OCI-LY7 (cell line): ENCODE measurements at regions not wholly inside any gene's neighbourhood (a gene's known extent, or its start where the extent isn't known, plus 50 kb on each side); places are given as distances from the start of the nearest gene placed in this dataset.

ENCODE experiments used
- BruUV-seq: library from RNA; stranded (reverse); fragments of 400-500 nt; replicated peaks from 2 replicates; lab custom pipeline; 2021; lab: Mats Ljungman, UMichigan
- CTCF ChIA-PET: fragments of 300-600 bp; sonication (Branson Sonifier 250); formaldehyde crosslinking; loops from one replicate; lab custom pipeline; 2022; ENCODE audit warnings: antibody characterized with exemption; ENCODE audit not compliant: unreplicated experiment; lab: Charles Lee
- POLR2A ChIA-PET: fragments of 300-600 bp; sonication (Branson Sonifier 250); formaldehyde crosslinking; loops from one replicate; lab custom pipeline; 2022; ENCODE audit warnings: antibody characterized with exemption; lab: Charles Lee
- DNase-seq: peaks from one replicate; pipeline ENCODE4 v3.0.0-alpha.2; 2015; ENCODE audit warnings: low spot score
- H2AFZ ChIP-seq: fragments of 200-600 bp; sonication (generic), shearing (Covaris generic); 2 replicates; pipeline ENCODE4 v1.6.1; 2014; ENCODE audit warnings: mild to moderate bottlenecking, antibody characterized with exemption, low read length, moderate library complexity
- H3K27ac ChIP-seq: fragments of 200-600 bp; sonication (generic); 2 replicates; pipeline ENCODE4 v1.5.1; 2014; ENCODE audit warnings: mixed run types, low read depth, mild to moderate bottlenecking, moderate library complexity, low read length, inconsistent platforms; ENCODE audit not compliant: poor library complexity, severe bottlenecking
- H3K36me3 ChIP-seq: fragments of 200-600 bp; sonication (generic); 2 replicates; pipeline ENCODE4 v1.6.1; 2014; ENCODE audit warnings: mild to moderate bottlenecking, antibody characterized with exemption, low read length, moderate library complexity, mixed read lengths; ENCODE audit not compliant: insufficient read depth
- H3K4me1 ChIP-seq: fragments of 200-600 bp; sonication (generic); 2 replicates; pipeline ENCODE4 v1.5.1; 2014; ENCODE audit warnings: mild to moderate bottlenecking, low read length; ENCODE audit not compliant: insufficient read depth, poor library complexity, severe bottlenecking
- H3K4me2 ChIP-seq: fragments of 200-600 bp; sonication (generic); 2 replicates; pipeline ENCODE4 v1.6.1; 2014; ENCODE audit warnings: mild to moderate bottlenecking, low read length
- H3K4me3 ChIP-seq: fragments of 200-600 bp; sonication (generic); 2 replicates; pipeline ENCODE4 v1.5.1; 2014; ENCODE audit warnings: mild to moderate bottlenecking, low read depth, low read length; ENCODE audit not compliant: poor library complexity, severe bottlenecking
- H3K79me2 ChIP-seq: fragments of 200-600 bp; sonication (generic); 2 replicates; pipeline ENCODE4 v1.6.1; 2016; ENCODE audit warnings: low read depth, mild to moderate bottlenecking, low read length, moderate library complexity, mixed read lengths; ENCODE audit not compliant: insufficient read depth
- H3K9me2 ChIP-seq: fragments of 200-600 bp; sonication (generic); 2 replicates; pipeline ENCODE4 v1.6.1; 2016; ENCODE audit warnings: mild to moderate bottlenecking, low read length, mixed read lengths; ENCODE audit not compliant: insufficient read depth
- H3K9me3 ChIP-seq: fragments of 200-600 bp; sonication (generic); 2 replicates; pipeline ENCODE4 v1.6.1; 2014; ENCODE audit warnings: mild to moderate bottlenecking, mixed run types, low read length, mixed read lengths
- H4K20me1 ChIP-seq: fragments of 200-600 bp; sonication (generic); 2 replicates; pipeline ENCODE4 v1.6.1; 2014; ENCODE audit warnings: mild to moderate bottlenecking, antibody characterized with exemption, low read length, moderate library complexity, mixed read lengths; ENCODE audit not compliant: insufficient read depth
- EZH2phosphoT487 ChIP-seq: fragments of 200-600 bp; sonication (generic); IDR thresholded peaks from 2 replicates; pipeline ENCODE4 v1.6.1; 2018; ENCODE audit warnings: low read depth, borderline replicate concordance, mild to moderate bottlenecking, mixed run types, antibody characterized with exemption, low read length, moderate library complexity, mixed read lengths
- intact Hi-C: fragments of 100-400 bp; cut with micrococcal nuclease; formaldehyde crosslinking; loops from one replicate; pipeline ENCODE4 v1.10.0; 2022; ENCODE audit not compliant: unreplicated experiment
- TF ChIP-seq, protein P1 (sequence below): fragments of 200-600 bp; sonication (generic); conservative IDR thresholded peaks from 2 replicates; pipeline ENCODE4 v1.5.1; 2014; ENCODE audit warnings: mild to moderate bottlenecking, antibody characterized with exemption, low read length, moderate library complexity, mixed read lengths

DNA sequence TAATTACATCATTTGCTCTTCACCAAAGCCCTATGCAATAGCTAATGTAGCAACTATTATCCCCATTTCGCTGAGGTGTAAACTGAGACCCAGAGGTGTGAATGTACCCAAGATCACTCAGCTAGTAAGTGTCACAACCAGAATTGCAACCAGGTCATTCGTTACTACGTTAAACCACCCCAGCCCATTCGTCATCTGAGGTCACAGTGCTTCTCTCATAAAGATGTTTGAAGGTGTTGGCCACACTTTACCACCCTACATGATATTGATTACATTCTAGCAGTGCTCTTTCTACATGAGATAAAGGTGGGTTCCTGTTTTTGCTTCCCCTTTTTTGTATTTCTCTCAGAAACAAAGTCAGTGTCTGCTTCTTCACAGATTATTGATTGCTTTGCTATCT is 195.3 kb downstream of the ZBTB18 start:
- H3K4me2 ChIP-seq = no peak overlapping the region
- no peak for DNase-seq
- no peaks in the 10 kb centered on the region for H3K4me1 ChIP-seq
- no peak overlapping the region for H2AFZ ChIP-seq
- no peak overlapping the region for H3K27ac ChIP-seq
- H3K79me2 ChIP-seq = no peaks in the 10 kb centered on the region
- no peaks in the 10 kb centered on the region for H4K20me1 ChIP-seq
- H3K4me3 ChIP-seq = no peak overlapping the region
- no peaks in the 10 kb centered on the region for H3K9me3 ChIP-seq
- intact Hi-C loops = no loop called here
- no peaks in the 10 kb centered on the region for H3K36me3 ChIP-seq
- POLR2A ChIA-PET = no interaction called here
- BruUV-seq = no TSS peak
- CTCF ChIA-PET = no interaction called here
- no peaks in the 10 kb centered on the region for H3K9me2 ChIP-seq
- TF ChIP-seq, protein P1, sequence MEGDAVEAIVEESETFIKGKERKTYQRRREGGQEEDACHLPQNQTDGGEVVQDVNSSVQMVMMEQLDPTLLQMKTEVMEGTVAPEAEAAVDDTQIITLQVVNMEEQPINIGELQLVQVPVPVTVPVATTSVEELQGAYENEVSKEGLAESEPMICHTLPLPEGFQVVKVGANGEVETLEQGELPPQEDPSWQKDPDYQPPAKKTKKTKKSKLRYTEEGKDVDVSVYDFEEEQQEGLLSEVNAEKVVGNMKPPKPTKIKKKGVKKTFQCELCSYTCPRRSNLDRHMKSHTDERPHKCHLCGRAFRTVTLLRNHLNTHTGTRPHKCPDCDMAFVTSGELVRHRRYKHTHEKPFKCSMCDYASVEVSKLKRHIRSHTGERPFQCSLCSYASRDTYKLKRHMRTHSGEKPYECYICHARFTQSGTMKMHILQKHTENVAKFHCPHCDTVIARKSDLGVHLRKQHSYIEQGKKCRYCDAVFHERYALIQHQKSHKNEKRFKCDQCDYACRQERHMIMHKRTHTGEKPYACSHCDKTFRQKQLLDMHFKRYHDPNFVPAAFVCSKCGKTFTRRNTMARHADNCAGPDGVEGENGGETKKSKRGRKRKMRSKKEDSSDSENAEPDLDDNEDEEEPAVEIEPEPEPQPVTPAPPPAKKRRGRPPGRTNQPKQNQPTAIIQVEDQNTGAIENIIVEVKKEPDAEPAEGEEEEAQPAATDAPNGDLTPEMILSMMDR = no peak
- TF ChIP-seq EZH2phosphoT487 = no peak

DNA sequence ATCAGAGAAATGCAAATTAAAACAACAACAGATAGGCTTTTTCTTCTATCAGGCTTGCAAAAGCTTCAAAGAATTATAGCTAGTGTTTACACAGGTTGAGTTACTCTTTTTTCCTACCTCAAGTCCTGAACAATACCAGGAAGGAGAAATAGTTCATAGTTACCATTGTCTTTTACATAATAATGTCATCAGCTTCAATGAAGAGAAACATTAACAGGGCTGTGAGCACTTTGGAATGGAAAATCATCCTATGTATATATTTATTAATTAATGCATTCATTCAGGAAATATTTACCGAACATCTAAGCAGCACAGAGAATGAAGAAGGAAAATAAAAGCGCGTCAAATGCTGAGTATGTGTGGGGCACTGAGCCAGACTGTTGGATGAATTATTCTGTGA is 197.3 kb downstream of the ZBTB18 start:
- ChIA-PET CTCF (no interaction called here), POLR2A (no interaction called here)
- H3K9me3 ChIP-seq = no peaks in the 10 kb centered on the region
- H3K9me2 ChIP-seq = no peaks in the 10 kb centered on the region
- no peak overlapping the region for H3K4me3 ChIP-seq
- no peaks in the 10 kb centered on the region for H3K36me3 ChIP-seq
- no peaks in the 10 kb centered on the region for H3K4me1 ChIP-seq
- H2AFZ ChIP-seq = no peak overlapping the region
- intact Hi-C loops = no loop called here
- H3K79me2 ChIP-seq = no peaks in the 10 kb centered on the region
- DNase-seq = no peak
- H3K27ac ChIP-seq = no peak overlapping the region
- BruUV-seq = no TSS peak
- no peak overlapping the region for H3K4me2 ChIP-seq
- no peak for TF ChIP-seq EZH2phosphoT487
- TF ChIP-seq, protein P1 = no peak
- H4K20me1 ChIP-seq = no peaks in the 10 kb centered on the region

DNA sequence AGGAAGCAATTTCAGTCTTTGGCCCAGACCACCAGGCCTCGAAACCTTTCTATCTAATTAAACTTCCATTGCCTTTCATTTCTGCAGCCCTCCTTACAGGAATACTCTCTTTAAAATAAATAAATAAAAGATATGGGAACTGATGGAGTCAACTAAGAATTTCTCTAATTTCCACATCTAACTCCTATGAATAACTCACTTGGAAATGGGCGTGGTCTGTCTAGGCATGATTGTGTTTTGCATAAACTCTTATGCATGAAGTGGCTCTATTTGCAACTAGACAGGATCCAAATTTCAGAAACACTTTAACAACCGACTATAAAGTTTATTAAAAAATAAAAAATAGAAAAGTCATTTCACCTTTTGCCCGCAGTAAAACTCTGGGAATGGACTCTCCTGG is 199.5 kb downstream of the ADSS2 start:
- Histone ChIP-seq H3K9me3 (no peaks in the 10 kb centered on the region), H3K36me3 (no peaks in the 10 kb centered on the region), H3K4me1 (no peaks in the 10 kb centered on the region), H3K27ac (no peak overlapping the region), H2AFZ (no peak overlapping the region), H3K4me2 (no peak overlapping the region), H3K9me2 (no peaks in the 10 kb centered on the region), H4K20me1 (no peaks in the 10 kb centered on the region), H3K4me3 (no peak overlapping the region), H3K79me2 (no peaks in the 10 kb centered on the region)
- intact Hi-C loops = no loop called here
- no TSS peak for BruUV-seq
- CTCF ChIA-PET = no interaction called here
- DNase-seq = no peak
- TF ChIP-seq, protein P1 = no peak
- TF ChIP-seq EZH2phosphoT487 = no peak
- POLR2A ChIA-PET = no interaction called here
